Lower lobe of right lung (tissue), 2 donors: ENCODE measurements at regions not wholly inside any gene's neighbourhood (a gene's known extent, or its start where the extent isn't known, plus 50 kb on each side); places are given as distances from the start of the nearest gene placed in this dataset.

Source experiments
- ATAC-seq, 2 donors: fragments of 200-7000 bp; cut with Tn5 transposase; one replicate each; pipeline ENCODE4 v1.9.1; 2020 to 2022; ENCODE audit warnings: mild to moderate bottlenecking in 2 of 2, moderate library complexity in 2 of 2
- DNase-seq: peaks from one replicate; pipeline ENCODE4 v3.0.0-alpha.2; 2020
- H3K27ac ChIP-seq: fragments of 200-600 bp; one replicate; pipeline ENCODE4 v1.8.0; 2022
- H3K27me3 ChIP-seq: fragments of 200-600 bp; one replicate; pipeline ENCODE4 v1.8.0; 2022; ENCODE audit warnings: low read depth
- H3K36me3 ChIP-seq: fragments of 200-600 bp; one replicate; pipeline ENCODE4 v1.8.0; 2022; ENCODE audit warnings: mild to moderate bottlenecking
- H3K4me1 ChIP-seq: fragments of 200-600 bp; one replicate; pipeline ENCODE4 v1.8.0; 2022
- H3K4me3 ChIP-seq: fragments of 200-600 bp; one replicate; pipeline ENCODE4 v1.8.0; 2022; ENCODE audit warnings: mild to moderate bottlenecking
- H3K9me3 ChIP-seq: fragments of 200-600 bp; one replicate; pipeline ENCODE4 v1.8.0; 2022
- CTCF ChIP-seq: fragments of 200-600 bp; IDR thresholded peaks from one replicate; pipeline ENCODE4 v1.8.0; 2022; ENCODE audit warnings: antibody characterized with exemption, mild to moderate bottlenecking
- intact Hi-C: fragments of 100-400 bp; cut with DNase I; formaldehyde crosslinking; loops from one replicate; pipeline ENCODE4 v1.11.0; 2022
- donor health status: DM: no; HTN: yes; CAD: no; lungs with severe emphysema.

- no peaks in the 10 kb centered on the region for H3K9me3 ChIP-seq
- DNase-seq (no peak), ATAC-seq (no peak)
- no peaks in the 10 kb centered on the region for H3K4me1 ChIP-seq
- TF ChIP-seq CTCF, result no peak
- H3K36me3 ChIP-seq, result no peaks in the 10 kb centered on the region
- no peak overlapping the region for H3K4me3 ChIP-seq
- intact Hi-C loops, result no loop called here
- H3K27ac ChIP-seq, result no peak overlapping the region
- H3K27me3 ChIP-seq, result peaks cover 19% of the 10 kb centered on the region
Measured at GRCh38 chr22:49302150-49302460, 525.6 kb downstream of the BRD1 start.

- Histone ChIP-seq H3K9me3 (no peaks in the 10 kb centered on the region), H3K27me3 (peaks cover 13% of the 10 kb centered on the region), H3K4me1 (no peaks in the 10 kb centered on the region), H3K27ac (no peak overlapping the region), H3K4me3 (no peak overlapping the region), H3K36me3 (no peaks in the 10 kb centered on the region)
- DNase-seq (no peak), ATAC-seq (no peak)
- intact Hi-C loops, result no loop called here
- TF ChIP-seq CTCF, result no peak
Measured at GRCh38 chr22:49301398-49302149, 526.1 kb downstream of the BRD1 start.

DNA sequence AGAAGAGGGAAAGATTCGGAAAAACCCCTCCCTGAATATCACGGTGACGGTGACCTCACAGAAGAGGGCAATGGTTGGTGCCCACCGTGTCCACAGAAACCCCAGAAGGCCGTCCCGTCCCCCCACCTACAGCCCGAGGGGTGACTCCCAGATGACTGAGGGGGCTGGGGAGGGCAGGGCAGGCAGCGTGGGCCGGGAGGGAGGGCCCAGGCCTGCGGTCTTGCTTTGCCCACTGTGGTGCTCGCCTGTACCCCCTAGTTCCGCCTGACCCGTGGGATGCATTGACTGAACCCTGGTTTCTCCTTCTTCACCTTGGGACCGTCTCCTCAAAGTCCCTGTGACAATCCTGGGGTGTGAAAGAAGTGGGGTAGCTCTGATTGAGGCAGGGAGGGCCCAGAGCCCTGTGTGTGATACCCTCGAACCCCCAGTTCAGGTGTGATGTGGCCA, 526.7 kb downstream of the BRD1 start:
- DNase-seq (no peak), ATAC-seq (no peak)
- Histone ChIP-seq H3K9me3 (no peaks in the 10 kb centered on the region), H3K36me3 (no peaks in the 10 kb centered on the region), H3K27ac (no peak overlapping the region), H3K4me1 (no peaks in the 10 kb centered on the region), H3K27me3 (peaks cover 7% of the 10 kb centered on the region), H3K4me3 (no peak overlapping the region)
- TF ChIP-seq CTCF, result no peak
- intact Hi-C loops, result no loop called here

GRCh38 chr22:49300241-49300640, 527.4 kb downstream of the BRD1 start:
- peaks cover under 1% of the 10 kb centered on the region for H3K27me3 ChIP-seq
- intact Hi-C loops, result no loop called here
- H3K27ac ChIP-seq, result no peak overlapping the region
- no peaks in the 10 kb centered on the region for H3K9me3 ChIP-seq
- ATAC-seq, result no peak
- no peaks in the 10 kb centered on the region for H3K36me3 ChIP-seq
- no peaks in the 10 kb centered on the region for H3K4me1 ChIP-seq
- DNase-seq, result no peak
- H3K4me3 ChIP-seq, result no peak overlapping the region
- no peak for TF ChIP-seq CTCF

DNA sequence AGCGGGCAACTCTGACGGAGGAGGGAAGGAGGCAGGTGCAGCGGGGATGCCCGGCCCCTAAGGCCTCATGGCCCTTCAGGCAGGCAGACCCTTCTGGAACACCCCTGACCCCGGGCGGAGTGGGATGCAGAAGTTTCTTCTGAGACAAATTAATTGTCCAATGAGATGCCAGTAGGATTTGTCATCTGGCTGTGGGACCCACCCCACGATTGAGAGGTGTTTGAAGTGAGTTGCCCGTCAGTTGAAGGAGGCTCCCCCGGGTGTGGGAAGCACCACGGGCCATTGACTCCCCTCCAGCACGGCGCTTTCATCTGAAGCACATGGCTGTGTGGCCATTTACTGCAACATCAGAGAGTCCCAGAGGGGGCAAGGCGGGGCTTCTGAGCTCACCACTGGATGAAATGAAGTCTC, 527.8 kb downstream of the BRD1 start:
- Histone ChIP-seq H3K27me3 (no peaks in the 10 kb centered on the region), H3K27ac (no peak overlapping the region)

More for the DNA sequence above, 527.8 kb downstream of the BRD1 start:
- no peak for TF ChIP-seq CTCF
- no peak for DNase-seq
- intact Hi-C loops, result no loop called here
- Histone ChIP-seq H3K36me3 (no peaks in the 10 kb centered on the region), H3K4me3 (no peak overlapping the region), H3K9me3 (no peaks in the 10 kb centered on the region), H3K4me1 (no peaks in the 10 kb centered on the region)
- ATAC-seq, result no peak
